ENCODE measurements at regions not wholly inside any gene's neighbourhood (a gene's known extent, or its start where the extent isn't known, plus 50 kb on each side); places are given as distances from the start of the nearest gene placed in this dataset.

DNA sequence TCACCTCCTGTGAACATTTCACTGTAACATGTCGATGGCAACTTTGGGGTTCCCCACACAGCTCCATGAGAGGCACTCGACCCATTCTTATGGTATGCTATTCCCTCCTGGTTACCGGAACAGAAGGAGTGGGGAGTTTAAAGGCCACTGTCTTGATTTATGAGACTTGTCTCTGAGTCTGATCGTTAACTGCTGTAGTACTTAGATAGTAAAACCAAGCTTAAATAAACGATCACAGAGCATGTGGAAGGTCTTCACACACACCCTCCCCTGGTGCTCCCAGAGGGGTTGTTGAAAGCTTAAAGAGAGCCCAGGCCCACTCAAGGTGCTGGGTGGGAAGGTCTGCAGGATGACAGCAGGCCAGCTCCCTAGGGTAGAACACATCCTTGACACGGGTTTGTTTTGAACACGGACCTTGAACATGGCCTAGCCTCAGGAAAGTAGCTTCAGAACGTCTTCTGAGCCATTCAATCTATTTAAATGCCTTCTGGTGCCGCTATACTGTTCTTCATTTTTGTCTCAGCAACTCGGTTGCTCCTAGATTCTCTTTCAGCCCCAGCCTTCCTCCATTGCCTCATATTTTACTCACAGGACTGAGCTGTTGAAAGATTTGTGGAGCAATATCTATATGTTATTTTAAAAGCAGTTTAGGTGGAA lies 335.3 kb downstream of the FGFR2 start:
- Histone ChIP-seq H3K4me3 (ENCODE audit: insufficient read depth, low read length, poor library complexity, severe bottlenecking) (no peak overlapping the region), H3K9me2 (replicated peaks; ENCODE audit: insufficient read depth, low read length) (no peaks in the 10 kb centered on the region), H3K79me2 (ENCODE audit: insufficient read depth, low read length) (no peaks in the 10 kb centered on the region), H3K36me3 (ENCODE audit: low read length) (no peaks in the 10 kb centered on the region), H4K20me1 (ENCODE audit: low read depth, low read length) (no peaks in the 10 kb centered on the region), H3K9ac (ENCODE audit: low read length) (no peak overlapping the region), H3K27ac (ENCODE audit: low read depth, low read length) (no peak overlapping the region), H3F3A (ENCODE audit: insufficient read depth) (no peaks in the 10 kb centered on the region), H3K27me3 (ENCODE audit: low read length) (no peaks in the 10 kb centered on the region), H3K9me3 (ENCODE audit: insufficient read depth, low read length) (no peaks in the 10 kb centered on the region), H3K4me2 (ENCODE audit: low read depth, low read length, poor library complexity, severe bottlenecking) (no peak overlapping the region), H2AFZ (ENCODE audit: low read depth, low read length, severe bottlenecking) (no peak overlapping the region)
- TF ChIP-seq EZH2phosphoT487 (conservative IDR thresholded peaks at IDR 0.05; ENCODE audit: low read length): no peak
- TF ChIP-seq, protein P1, sequence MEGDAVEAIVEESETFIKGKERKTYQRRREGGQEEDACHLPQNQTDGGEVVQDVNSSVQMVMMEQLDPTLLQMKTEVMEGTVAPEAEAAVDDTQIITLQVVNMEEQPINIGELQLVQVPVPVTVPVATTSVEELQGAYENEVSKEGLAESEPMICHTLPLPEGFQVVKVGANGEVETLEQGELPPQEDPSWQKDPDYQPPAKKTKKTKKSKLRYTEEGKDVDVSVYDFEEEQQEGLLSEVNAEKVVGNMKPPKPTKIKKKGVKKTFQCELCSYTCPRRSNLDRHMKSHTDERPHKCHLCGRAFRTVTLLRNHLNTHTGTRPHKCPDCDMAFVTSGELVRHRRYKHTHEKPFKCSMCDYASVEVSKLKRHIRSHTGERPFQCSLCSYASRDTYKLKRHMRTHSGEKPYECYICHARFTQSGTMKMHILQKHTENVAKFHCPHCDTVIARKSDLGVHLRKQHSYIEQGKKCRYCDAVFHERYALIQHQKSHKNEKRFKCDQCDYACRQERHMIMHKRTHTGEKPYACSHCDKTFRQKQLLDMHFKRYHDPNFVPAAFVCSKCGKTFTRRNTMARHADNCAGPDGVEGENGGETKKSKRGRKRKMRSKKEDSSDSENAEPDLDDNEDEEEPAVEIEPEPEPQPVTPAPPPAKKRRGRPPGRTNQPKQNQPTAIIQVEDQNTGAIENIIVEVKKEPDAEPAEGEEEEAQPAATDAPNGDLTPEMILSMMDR (IDR thresholded peaks at IDR 0.05; ENCODE audit: insufficient read depth, low read length, poor library complexity, severe bottlenecking): no peak

DNA sequence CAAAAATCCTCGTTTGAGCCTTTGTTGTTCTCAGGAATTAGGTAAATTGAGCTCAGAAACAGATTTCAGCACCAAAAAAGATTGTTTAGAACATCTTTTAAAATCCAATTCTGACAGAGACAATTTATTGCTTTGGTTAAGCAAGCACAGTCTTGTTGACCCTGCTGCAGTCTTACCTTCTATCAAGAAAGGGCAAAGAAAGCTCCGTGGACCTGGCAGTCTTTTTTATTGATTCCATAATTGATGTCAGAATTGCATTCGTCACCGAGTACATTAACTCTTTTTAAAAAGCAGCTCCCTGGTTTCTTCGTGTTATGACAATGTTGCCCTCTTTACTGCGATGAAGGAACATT lies 334.8 kb downstream of the FGFR2 start:
- Histone ChIP-seq H3K9me2 (replicated peaks; ENCODE audit: insufficient read depth, low read length) (no peaks in the 10 kb centered on the region), H3K36me3 (ENCODE audit: low read length) (no peaks in the 10 kb centered on the region), H3K9me3 (ENCODE audit: insufficient read depth, low read length) (no peaks in the 10 kb centered on the region), H3K4me3 (ENCODE audit: insufficient read depth, low read length, poor library complexity, severe bottlenecking) (no peak overlapping the region), H3K79me2 (ENCODE audit: insufficient read depth, low read length) (no peaks in the 10 kb centered on the region), H4K20me1 (ENCODE audit: low read depth, low read length) (no peaks in the 10 kb centered on the region), H3F3A (ENCODE audit: insufficient read depth) (no peaks in the 10 kb centered on the region), H3K4me2 (ENCODE audit: low read depth, low read length, poor library complexity, severe bottlenecking) (no peak overlapping the region), H3K27ac (ENCODE audit: low read depth, low read length) (no peak overlapping the region), H3K9ac (ENCODE audit: low read length) (no peak overlapping the region), H2AFZ (ENCODE audit: low read depth, low read length, severe bottlenecking) (no peak overlapping the region), H3K27me3 (ENCODE audit: low read length) (no peaks in the 10 kb centered on the region)
- no peak for TF ChIP-seq EZH2phosphoT487 (conservative IDR thresholded peaks at IDR 0.05; ENCODE audit: low read length)
- TF ChIP-seq, protein P1 (IDR thresholded peaks at IDR 0.05; ENCODE audit: insufficient read depth, low read length, poor library complexity, severe bottlenecking): no peak

DNA sequence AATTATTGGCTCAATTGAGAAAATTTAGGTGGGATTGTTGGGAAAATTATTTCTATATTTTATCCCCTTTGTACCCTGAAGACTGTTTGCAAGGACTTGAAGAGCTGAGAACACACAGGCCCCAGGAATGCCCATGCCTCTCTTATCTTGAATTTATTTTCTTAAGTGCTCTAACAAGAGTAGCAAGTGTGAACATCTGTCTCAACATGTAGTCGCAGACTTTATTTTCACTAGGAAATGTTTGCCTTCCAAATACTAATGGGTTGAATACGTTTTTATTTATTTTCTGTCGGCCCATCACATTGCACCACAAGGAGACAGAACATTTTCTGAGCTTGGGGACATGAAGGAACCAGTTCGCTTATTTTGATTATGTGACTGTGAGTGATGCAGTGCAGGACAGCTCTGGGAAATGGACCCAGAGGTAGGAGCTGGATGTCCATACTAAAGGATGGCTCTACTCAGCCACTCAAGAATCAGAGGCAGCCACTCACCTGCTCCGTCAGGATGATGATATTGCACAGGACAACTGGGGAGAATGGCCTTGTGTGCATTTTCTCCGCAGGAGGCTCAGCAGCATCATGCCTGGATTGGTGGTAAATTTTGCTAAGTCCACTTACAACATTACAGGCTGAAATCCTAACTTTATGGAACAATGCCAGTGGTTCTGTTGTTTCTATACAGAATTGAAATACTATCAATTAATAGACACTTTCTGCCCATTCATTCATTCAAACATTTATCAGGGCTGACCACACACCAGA lies 332.7 kb downstream of the FGFR2 start:
- Histone ChIP-seq H3K36me3 (ENCODE audit: low read length) (no peaks in the 10 kb centered on the region), H3K9me2 (replicated peaks; ENCODE audit: insufficient read depth, low read length) (no peaks in the 10 kb centered on the region), H3K79me2 (ENCODE audit: insufficient read depth, low read length) (no peaks in the 10 kb centered on the region), H3K9ac (ENCODE audit: low read length) (no peak overlapping the region), H2AFZ (ENCODE audit: low read depth, low read length, severe bottlenecking) (no peak overlapping the region), H3K4me2 (ENCODE audit: low read depth, low read length, poor library complexity, severe bottlenecking) (no peak overlapping the region), H3F3A (ENCODE audit: insufficient read depth) (no peaks in the 10 kb centered on the region), H4K20me1 (ENCODE audit: low read depth, low read length) (no peaks in the 10 kb centered on the region), H3K27me3 (ENCODE audit: low read length) (no peaks in the 10 kb centered on the region), H3K9me3 (ENCODE audit: insufficient read depth, low read length) (no peaks in the 10 kb centered on the region), H3K27ac (ENCODE audit: low read depth, low read length) (no peak overlapping the region), H3K4me3 (ENCODE audit: insufficient read depth, low read length, poor library complexity, severe bottlenecking) (no peak overlapping the region)
- TF ChIP-seq, protein P1 (IDR thresholded peaks at IDR 0.05; ENCODE audit: insufficient read depth, low read length, poor library complexity, severe bottlenecking): no peak
- no peak for TF ChIP-seq EZH2phosphoT487 (conservative IDR thresholded peaks at IDR 0.05; ENCODE audit: low read length)
